IPS DF 6.9 (cell line): ENCODE measurements at regions not wholly inside any gene's neighbourhood (a gene's known extent, or its start where the extent isn't known, plus 50 kb on each side); places are given as distances from the start of the nearest gene placed in this dataset.

Experiments used
- DNase-seq: peaks from one replicate; pipeline ENCODE4 v3.0.0-alpha.2; 2013; ENCODE audit warnings: low read depth, low spot score
- H3K27ac ChIP-seq: one replicate; pipeline ENCODE4 v1.5.1; 2013; ENCODE audit warnings: low read length, control low read depth
- H3K27me3 ChIP-seq: 2 replicates; pipeline ENCODE4 v1.6.1; 2013; ENCODE audit warnings: mild to moderate bottlenecking, low read length; ENCODE audit not compliant: control insufficient read depth, insufficient read depth
- H3K36me3 ChIP-seq: 2 replicates; pipeline ENCODE4 v1.6.1; 2013; ENCODE audit warnings: low read length; ENCODE audit not compliant: control insufficient read depth, insufficient read depth
- H3K4me1 ChIP-seq: 2 replicates; pipeline ENCODE4 v1.6.1; 2013; ENCODE audit warnings: low read length; ENCODE audit not compliant: control insufficient read depth, insufficient read depth
- H3K4me3 ChIP-seq: 2 replicates; pipeline ENCODE4 v1.5.1; 2013; ENCODE audit warnings: mild to moderate bottlenecking, low read length
- H3K9me3 ChIP-seq: 2 replicates; pipeline ENCODE4 v1.6.1; 2013; ENCODE audit warnings: low read length, inconsistent platforms; ENCODE audit not compliant: control insufficient read depth, insufficient read depth
- WGBS: extraction: QIAGEN DNeasy Blood & Tissue Kit; methylation state at CpG from one replicate; pipeline ENCODE4 v1.1.7; 2013; ENCODE audit warnings: mixed read lengths, missing lambda C conversion rate; ENCODE audit not compliant: insufficient read length, insufficient coverage; 5-methylcytosine and 5-hydroxymethylcytosine counted together

DNA sequence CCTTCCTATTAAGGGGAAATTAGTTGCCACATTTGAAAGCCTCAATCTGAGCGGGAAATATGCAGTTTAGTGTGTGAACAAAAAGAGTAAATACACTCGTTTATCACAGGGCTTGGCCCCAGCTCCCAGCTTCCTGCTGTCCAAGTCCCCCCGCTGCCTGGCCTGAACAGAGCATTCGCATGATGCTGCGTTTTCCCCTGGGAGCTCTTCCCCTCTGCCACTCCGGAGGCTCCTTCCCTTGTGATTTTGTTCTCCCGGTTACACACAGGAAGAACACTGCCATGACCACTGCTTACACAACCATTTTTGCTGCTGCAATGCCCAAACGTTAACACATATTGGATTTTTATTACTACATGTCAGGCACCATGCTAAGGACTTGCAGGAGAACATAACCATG, 120.7 kb upstream of the ADARB2 start:
- WGBS, result no CpG with 5 or more reads among the region's 8 CpGs
- H3K27me3 ChIP-seq, result no peaks in the 10 kb centered on the region
- H3K36me3 ChIP-seq, result no peaks in the 10 kb centered on the region
- no peak overlapping the region for H3K27ac ChIP-seq
- DNase-seq, result no peak
- H3K4me1 ChIP-seq, result no peaks in the 10 kb centered on the region
- no peaks in the 10 kb centered on the region for H3K9me3 ChIP-seq
- H3K4me3 ChIP-seq, result no peak overlapping the region

DNA sequence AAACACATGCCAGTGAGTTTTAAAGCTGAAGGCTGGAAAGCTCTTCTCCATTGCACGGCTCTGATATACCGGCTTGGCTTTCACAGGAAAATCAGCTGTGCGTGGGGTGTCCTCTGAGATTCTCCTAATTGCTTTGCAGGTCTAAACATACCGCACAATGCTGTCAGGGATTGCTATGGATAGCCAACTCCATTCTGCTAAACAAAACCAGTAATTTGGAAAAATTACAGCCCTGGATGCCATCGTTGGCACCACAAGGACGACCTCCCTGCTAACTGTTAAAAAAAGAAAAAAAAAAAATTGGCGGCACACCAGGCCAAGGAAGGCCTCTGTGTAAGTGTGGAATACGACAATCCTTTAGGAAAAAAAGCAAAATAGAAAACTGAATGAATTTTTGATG, 118.6 kb upstream of the ADARB2 start:
- Histone ChIP-seq H3K4me3 (no peak overlapping the region), H3K36me3 (no peaks in the 10 kb centered on the region), H3K9me3 (no peaks in the 10 kb centered on the region), H3K27me3 (no peaks in the 10 kb centered on the region), H3K4me1 (no peaks in the 10 kb centered on the region), H3K27ac (no peak overlapping the region)
- WGBS, result no CpG with 5 or more reads among the region's 8 CpGs
- no peak for DNase-seq

DNA sequence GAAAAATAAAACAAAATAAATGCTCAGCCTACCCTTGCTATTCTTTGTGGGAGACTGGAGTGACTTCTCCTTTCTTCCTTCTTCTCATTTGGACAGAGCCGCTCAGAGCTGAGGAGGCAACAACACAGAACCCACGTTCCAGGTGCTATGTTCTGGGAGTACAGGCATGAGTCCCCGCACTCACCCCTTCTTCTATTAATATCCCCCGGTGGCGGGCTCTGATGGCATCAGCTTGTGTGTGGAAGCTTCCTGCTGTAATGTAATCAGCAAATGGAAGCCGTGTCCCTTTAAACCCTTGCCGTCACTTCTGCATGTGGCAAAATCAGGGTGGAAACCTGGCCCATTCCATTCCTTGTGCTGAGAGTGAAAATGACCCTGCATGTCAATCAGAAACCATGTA, 116.9 kb upstream of the ADARB2 start:
- DNase-seq, result no peak
- no peaks in the 10 kb centered on the region for H3K27me3 ChIP-seq
- no peak overlapping the region for H3K4me3 ChIP-seq
- no peaks in the 10 kb centered on the region for H3K9me3 ChIP-seq
- H3K4me1 ChIP-seq, result no peaks in the 10 kb centered on the region
- no peaks in the 10 kb centered on the region for H3K36me3 ChIP-seq
- H3K27ac ChIP-seq, result no peak overlapping the region
- no CpG with 5 or more reads among the region's 7 CpGs for WGBS

DNA sequence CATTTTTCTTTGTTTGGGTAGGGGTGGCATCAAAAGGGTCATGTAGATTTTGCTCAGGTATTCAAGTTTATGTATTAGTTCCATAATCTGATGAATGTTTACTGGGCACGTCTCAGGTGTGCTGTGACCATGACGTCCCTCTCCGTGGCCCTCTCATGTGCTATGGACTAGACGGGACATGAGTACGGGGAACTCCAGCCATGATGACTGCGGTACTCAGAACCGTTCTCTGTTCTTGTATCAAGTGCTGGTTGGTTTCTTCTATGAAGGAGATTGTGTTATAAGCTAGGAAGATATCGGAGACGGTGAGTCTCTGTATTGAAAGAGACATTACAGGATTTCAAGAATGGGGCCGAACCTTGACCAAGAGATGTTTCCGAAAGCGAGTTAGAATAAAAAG, 116.5 kb upstream of the ADARB2 start:
- no peaks in the 10 kb centered on the region for H3K4me1 ChIP-seq
- H3K9me3 ChIP-seq, result no peaks in the 10 kb centered on the region
- WGBS, result no CpG with 5 or more reads among the region's 12 CpGs
- no peak overlapping the region for H3K27ac ChIP-seq
- H3K4me3 ChIP-seq, result no peak overlapping the region
- no peaks in the 10 kb centered on the region for H3K27me3 ChIP-seq
- no peak for DNase-seq
- no peaks in the 10 kb centered on the region for H3K36me3 ChIP-seq

DNA sequence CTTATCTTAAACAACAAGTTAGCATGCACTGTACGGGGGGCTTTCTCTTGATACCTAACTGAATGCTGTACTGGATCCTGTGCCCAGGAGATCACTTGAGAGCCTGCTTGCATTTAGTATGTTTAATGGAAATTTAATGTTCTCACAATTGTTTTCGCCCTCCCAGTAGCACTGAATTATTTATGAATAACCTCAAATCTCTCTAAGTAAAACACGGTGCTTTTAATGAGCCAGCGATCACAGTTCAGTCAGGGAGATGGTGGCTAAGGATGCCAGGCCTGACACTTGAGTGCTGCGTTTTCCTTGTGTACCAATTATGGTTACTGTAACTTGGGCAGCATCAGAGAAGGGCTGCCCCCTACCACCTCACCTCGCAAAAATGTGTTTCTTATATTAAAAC, 115.5 kb upstream of the ADARB2 start:
- WGBS, result no CpG with 5 or more reads among the region's 6 CpGs
- H3K4me1 ChIP-seq, result no peaks in the 10 kb centered on the region
- H3K4me3 ChIP-seq, result no peak overlapping the region
- H3K36me3 ChIP-seq, result no peaks in the 10 kb centered on the region
- DNase-seq, result no peak
- H3K27me3 ChIP-seq, result no peaks in the 10 kb centered on the region
- H3K9me3 ChIP-seq, result no peaks in the 10 kb centered on the region
- no peak overlapping the region for H3K27ac ChIP-seq

DNA sequence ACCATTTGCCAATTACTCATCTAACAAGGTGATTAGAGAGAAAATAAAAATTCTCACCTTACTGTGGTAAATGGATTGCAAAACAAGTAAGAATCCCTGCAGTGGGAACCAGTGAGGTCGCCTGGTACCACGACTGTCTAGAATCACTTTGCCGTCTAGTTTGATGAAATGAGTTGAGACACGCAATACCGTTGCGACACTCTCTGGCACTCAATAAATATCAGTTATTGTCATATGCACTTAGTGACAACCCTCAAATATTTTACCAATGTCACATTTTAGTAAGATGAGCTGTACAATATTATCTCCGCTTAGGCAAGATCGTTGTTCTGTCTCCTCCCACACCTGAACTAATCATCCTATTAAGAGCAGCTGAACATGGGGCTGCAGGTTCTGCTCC, 114.4 kb upstream of the ADARB2 start:
- no peak for DNase-seq
- Histone ChIP-seq H3K4me1 (no peaks in the 10 kb centered on the region), H3K27me3 (no peaks in the 10 kb centered on the region), H3K36me3 (no peaks in the 10 kb centered on the region), H3K27ac (no peak overlapping the region), H3K9me3 (no peaks in the 10 kb centered on the region), H3K4me3 (no peak overlapping the region)
- WGBS, result no CpG with 5 or more reads among the region's 8 CpGs

DNA sequence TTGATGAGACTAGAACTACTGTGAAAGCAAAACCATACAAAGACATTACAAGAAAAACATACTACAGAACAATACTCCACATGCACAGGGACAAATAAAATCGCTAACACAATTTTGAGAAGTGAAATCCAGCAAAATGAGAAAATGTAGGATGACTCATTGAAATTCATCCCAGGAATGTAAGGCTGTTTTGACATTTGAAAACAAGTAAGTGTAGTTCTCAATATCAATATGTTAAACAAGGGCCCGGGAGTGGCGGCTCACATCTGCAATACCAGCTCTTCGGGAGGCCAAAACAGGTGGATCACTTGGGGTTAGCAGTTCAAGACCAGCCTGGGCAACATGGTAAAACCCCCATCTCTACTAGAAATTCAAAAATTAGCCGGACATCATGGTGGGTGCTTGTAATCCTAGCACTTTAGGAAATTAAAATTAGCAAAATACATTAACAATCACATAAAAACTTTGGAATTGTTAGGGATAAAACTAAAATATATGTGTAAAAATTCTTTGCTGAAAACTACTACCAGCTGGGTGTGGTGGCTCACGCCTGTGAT, 113.7 kb upstream of the ADARB2 start:
- Histone ChIP-seq H3K27ac (no peak overlapping the region), H3K4me3 (no peak overlapping the region), H3K27me3 (no peaks in the 10 kb centered on the region), H3K36me3 (no peaks in the 10 kb centered on the region), H3K4me1 (no peaks in the 10 kb centered on the region), H3K9me3 (no peaks in the 10 kb centered on the region)
- DNase-seq, result no peak
- no CpG with 5 or more reads among the region's 6 CpGs for WGBS

DNA sequence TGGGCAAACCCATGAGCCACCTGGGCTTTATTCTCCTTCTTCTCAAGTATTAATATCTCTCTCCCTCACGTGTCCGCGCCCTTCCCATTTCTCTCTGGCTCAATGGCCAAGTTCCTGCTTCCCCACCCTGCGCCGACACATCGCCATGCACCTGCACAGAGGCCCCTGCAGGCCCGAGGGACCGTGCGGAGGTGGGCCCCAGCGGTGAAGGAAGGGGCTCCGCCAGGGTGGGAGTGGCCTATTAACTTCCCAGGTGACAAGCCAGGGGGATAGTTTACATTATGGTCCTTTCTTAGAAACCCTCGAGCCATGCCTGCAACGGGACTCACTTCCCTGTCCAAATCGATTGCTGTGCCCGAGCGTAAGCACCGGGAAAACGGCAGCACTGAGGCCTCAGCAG, 110.0 kb upstream of the ADARB2 start:
- H3K9me3 ChIP-seq, result no peaks in the 10 kb centered on the region
- WGBS, result no CpG with 5 or more reads among the region's 18 CpGs
- H3K4me1 ChIP-seq, result no peaks in the 10 kb centered on the region
- DNase-seq, result no peak
- no peak overlapping the region for H3K27ac ChIP-seq
- no peaks in the 10 kb centered on the region for H3K36me3 ChIP-seq
- no peaks in the 10 kb centered on the region for H3K27me3 ChIP-seq
- no peak overlapping the region for H3K4me3 ChIP-seq

DNA sequence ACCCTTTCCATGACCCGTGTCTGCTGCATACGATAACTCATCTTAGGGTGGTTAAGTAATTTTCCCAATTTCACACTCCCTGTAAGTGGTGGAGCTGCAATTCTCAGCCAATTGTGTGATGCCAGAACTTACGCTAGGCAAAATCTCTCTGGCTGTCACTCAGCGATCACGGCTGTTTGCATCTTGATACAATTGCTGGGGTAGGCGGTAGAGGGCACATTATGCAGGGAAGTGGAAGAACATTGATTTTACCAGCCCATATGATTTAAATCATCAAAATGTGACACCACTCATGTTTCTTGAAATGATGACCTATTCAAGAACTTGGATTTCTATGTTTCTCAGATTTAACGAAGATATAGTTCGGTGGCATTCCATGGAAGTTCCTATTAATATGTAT, 108.7 kb upstream of the ADARB2 start:
- WGBS, result no CpG with 5 or more reads among the region's 8 CpGs
- no peak for DNase-seq

DNA sequence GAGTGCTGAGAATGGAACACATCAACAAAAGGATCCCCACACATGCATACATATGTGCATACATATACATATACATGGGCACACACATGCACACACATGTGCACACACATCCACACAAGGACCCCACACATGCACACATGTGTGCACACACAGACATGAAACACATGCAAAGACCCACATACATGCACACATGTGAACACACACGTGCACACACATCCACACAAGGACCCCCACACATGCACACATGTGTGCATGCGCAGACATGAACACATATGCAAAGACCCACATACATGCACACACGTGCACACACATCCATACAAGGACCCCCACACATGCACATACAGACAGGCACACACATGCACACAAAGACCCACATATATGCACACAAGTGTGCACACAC, 104.4 kb upstream of the ADARB2 start:
- Histone ChIP-seq H3K4me1 (no peaks in the 10 kb centered on the region), H3K4me3 (no peak overlapping the region), H3K27ac (no peak overlapping the region), H3K9me3 (no peaks in the 10 kb centered on the region), H3K27me3 (no peaks in the 10 kb centered on the region), H3K36me3 (no peaks in the 10 kb centered on the region)
- no peak for DNase-seq
- WGBS, result no CpG with 5 or more reads among the region's 3 CpGs

More for the DNA sequence above, 108.7 kb upstream of the ADARB2 start:
- Histone ChIP-seq H3K27ac (no peak overlapping the region), H3K36me3 (no peaks in the 10 kb centered on the region), H3K9me3 (no peaks in the 10 kb centered on the region), H3K4me1 (no peaks in the 10 kb centered on the region), H3K27me3 (no peaks in the 10 kb centered on the region), H3K4me3 (no peak overlapping the region)

DNA sequence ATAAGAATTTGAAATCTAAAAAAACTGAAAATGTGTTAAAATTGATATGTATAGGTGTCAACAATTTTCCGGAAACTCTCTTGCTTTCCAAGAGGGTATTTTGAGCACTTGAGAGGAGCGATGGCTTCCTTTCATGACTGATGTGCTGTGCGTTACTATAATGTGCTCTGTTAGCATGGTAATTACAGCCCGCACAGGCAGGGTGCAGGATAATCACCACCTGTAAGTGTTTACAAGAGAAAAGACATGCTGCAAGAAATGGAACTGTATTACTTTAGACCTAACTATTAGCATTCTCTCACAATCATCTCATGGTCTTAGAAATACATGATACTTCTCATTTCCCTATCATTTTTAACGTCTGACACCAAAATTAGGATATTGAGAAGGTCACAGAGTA, 92.4 kb upstream of the ADARB2 start:
- Histone ChIP-seq H3K9me3 (no peaks in the 10 kb centered on the region), H3K27ac (no peak overlapping the region), H3K27me3 (no peaks in the 10 kb centered on the region), H3K4me3 (no peak overlapping the region), H3K36me3 (no peaks in the 10 kb centered on the region), H3K4me1 (no peaks in the 10 kb centered on the region)
- WGBS, result no CpG with 5 or more reads among the region's 5 CpGs
- DNase-seq, result no peak
